H1 (cell line): ENCODE measurements at regions not wholly inside any gene's neighbourhood (a gene's known extent, or its start where the extent isn't known, plus 50 kb on each side); places are given as distances from the start of the nearest gene placed in this dataset.

Source experiments
- POLR2A ChIP-seq, 2 experiments: IDR thresholded peaks; 1 replicate in 1 of 2; 2 replicates in 1 of 2; pipeline ENCODE4 v1.6.1; 2011; ENCODE audit warnings: low read depth in 2 of 2, low read length in 2 of 2, mild to moderate bottlenecking in 2 of 2; ENCODE audit errors: control extremely low read depth in 1 of 2
- RFX5 ChIP-seq: IDR thresholded peaks from 2 replicates; pipeline ENCODE4 v1.6.1; 2011; ENCODE audit warnings: low read depth, low read length, improper control_type of control experiment, borderline replicate concordance

DNA sequence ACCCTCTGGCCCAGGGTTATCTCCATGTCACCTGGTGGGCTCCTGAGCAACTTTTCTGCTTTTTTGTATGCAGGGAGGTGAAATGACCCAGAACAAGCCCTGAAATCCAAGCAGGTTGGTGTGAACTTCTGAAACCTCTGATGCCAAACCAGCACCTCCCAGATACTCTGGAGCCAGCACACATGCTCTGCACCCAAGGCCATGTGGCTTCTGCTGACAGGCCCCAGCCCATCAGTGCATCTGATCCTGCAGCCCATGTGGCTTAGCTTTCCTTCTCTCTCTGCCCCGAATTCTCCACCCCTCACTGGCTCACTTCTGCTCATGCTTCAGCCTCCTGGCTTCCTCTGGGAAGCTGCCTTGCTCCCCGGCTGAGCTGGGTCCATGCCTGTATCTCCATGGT lies 59.3 kb upstream of the RPS6KA2 start:
- TF ChIP-seq POLR2A (IDR thresholded peaks at IDR 0.05; ENCODE audit: control extremely low read depth in 1 of 2, low read depth in 2 of 2, low read length in 2 of 2) = no peak
- TF ChIP-seq RFX5 = no peak
